ENCODE measurements at regions not wholly inside any gene's neighbourhood (a gene's known extent, or its start where the extent isn't known, plus 50 kb on each side); places are given as distances from the start of the nearest gene placed in this dataset.

GRCh38 chr5:137566118-137566541 lies 67.0 kb upstream of the SPOCK1 start (continued):
- TF ChIP-seq MXD4 (CRISPR knock-in tag; IDR thresholded peaks at IDR 0.05; ENCODE audit: borderline replicate concordance) (no peak), MYBL2 (CRISPR knock-in tag; IDR thresholded peaks at IDR 0.05) (no peak), RELA (CRISPR knock-in tag; IDR thresholded peaks at IDR 0.05; ENCODE audit: borderline replicate concordance) (no peak), CREM (CRISPR knock-in tag; IDR thresholded peaks at IDR 0.05) (no peak), SOX15 (CRISPR knock-in tag; IDR thresholded peaks at IDR 0.05) (no peak)
- TF ChIP-seq, protein P1, sequence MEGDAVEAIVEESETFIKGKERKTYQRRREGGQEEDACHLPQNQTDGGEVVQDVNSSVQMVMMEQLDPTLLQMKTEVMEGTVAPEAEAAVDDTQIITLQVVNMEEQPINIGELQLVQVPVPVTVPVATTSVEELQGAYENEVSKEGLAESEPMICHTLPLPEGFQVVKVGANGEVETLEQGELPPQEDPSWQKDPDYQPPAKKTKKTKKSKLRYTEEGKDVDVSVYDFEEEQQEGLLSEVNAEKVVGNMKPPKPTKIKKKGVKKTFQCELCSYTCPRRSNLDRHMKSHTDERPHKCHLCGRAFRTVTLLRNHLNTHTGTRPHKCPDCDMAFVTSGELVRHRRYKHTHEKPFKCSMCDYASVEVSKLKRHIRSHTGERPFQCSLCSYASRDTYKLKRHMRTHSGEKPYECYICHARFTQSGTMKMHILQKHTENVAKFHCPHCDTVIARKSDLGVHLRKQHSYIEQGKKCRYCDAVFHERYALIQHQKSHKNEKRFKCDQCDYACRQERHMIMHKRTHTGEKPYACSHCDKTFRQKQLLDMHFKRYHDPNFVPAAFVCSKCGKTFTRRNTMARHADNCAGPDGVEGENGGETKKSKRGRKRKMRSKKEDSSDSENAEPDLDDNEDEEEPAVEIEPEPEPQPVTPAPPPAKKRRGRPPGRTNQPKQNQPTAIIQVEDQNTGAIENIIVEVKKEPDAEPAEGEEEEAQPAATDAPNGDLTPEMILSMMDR (IDR thresholded peaks at IDR 0.05) = no peak

DNA sequence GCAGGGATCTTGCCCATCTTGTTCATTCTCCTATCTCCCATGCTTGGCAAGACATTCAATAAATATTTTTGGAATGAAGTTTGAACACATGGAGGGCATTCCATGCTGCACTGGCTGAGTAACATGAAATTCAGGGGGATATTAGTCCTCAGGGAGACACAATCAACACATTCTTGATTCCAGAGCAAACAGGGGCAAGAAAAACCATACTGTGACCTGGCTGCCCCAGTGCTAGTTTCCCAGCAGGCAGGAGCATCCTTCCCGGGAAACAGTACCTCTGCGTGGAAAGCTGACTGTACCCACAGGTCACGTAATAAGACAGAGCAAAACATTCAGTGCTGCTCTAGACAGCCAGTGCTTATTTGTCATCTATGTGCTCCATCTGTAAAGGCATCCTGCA lies 66.3 kb upstream of the SPOCK1 start:
- H3K4me1 Mint-ChIP-seq = peaks cover 6% of the 10 kb centered on the region; the same call in 1 of the 2 replicates
- TF ChIP-seq MYBL2 (CRISPR knock-in tag; IDR thresholded peaks at IDR 0.05) (no peak), ZNF396 (CRISPR knock-in tag; IDR thresholded peaks at IDR 0.05; ENCODE audit: borderline replicate concordance) (no peak), ZSCAN18 (CRISPR knock-in tag; IDR thresholded peaks at IDR 0.05) (no peak), EMX1 (CRISPR knock-in tag; IDR thresholded peaks at IDR 0.05) (no peak), RELA (CRISPR knock-in tag; IDR thresholded peaks at IDR 0.05; ENCODE audit: borderline replicate concordance) (no peak), FOXJ3 (CRISPR knock-in tag; IDR thresholded peaks at IDR 0.05; ENCODE audit: borderline replicate concordance) (no peak), ATF3 (CRISPR knock-in tag; conservative IDR thresholded peaks at IDR 0.05) (no peak), GRHL2 (CRISPR knock-in tag; IDR thresholded peaks at IDR 0.05; ENCODE audit: insufficient replicate concordance, severe bottlenecking) (no peak), ZNF425 (CRISPR knock-in tag; conservative IDR thresholded peaks at IDR 0.05) (no peak), SOX15 (CRISPR knock-in tag; IDR thresholded peaks at IDR 0.05) (no peak), ZNF281 (CRISPR knock-in tag; IDR thresholded peaks at IDR 0.05) (no peak), ZBTB21 (CRISPR knock-in tag; IDR thresholded peaks at IDR 0.05; ENCODE audit: borderline replicate concordance) (no peak), ZNF219 (CRISPR knock-in tag; IDR thresholded peaks at IDR 0.05; ENCODE audit: borderline replicate concordance) (no peak), ETV6 (CRISPR knock-in tag; IDR thresholded peaks at IDR 0.05) (no peak), ATF1 (CRISPR knock-in tag; IDR thresholded peaks at IDR 0.05) (no peak), ZNF138 (CRISPR knock-in tag; conservative IDR thresholded peaks at IDR 0.05) (no peak), ZNF263 (CRISPR knock-in tag; IDR thresholded peaks at IDR 0.05; ENCODE audit: low read depth) (no peak), TEAD1 (CRISPR knock-in tag; IDR thresholded peaks at IDR 0.05) (no peak)
- TF ChIP-seq, protein P2, sequence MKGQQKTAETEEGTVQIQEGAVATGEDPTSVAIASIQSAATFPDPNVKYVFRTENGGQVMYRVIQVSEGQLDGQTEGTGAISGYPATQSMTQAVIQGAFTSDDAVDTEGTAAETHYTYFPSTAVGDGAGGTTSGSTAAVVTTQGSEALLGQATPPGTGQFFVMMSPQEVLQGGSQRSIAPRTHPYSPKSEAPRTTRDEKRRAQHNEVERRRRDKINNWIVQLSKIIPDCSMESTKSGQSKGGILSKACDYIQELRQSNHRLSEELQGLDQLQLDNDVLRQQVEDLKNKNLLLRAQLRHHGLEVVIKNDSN (CRISPR knock-in tag; IDR thresholded peaks at IDR 0.05) = no peak
- TF ChIP-seq, protein P3, sequence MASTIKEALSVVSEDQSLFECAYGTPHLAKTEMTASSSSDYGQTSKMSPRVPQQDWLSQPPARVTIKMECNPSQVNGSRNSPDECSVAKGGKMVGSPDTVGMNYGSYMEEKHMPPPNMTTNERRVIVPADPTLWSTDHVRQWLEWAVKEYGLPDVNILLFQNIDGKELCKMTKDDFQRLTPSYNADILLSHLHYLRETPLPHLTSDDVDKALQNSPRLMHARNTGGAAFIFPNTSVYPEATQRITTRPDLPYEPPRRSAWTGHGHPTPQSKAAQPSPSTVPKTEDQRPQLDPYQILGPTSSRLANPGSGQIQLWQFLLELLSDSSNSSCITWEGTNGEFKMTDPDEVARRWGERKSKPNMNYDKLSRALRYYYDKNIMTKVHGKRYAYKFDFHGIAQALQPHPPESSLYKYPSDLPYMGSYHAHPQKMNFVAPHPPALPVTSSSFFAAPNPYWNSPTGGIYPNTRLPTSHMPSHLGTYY (CRISPR knock-in tag; IDR thresholded peaks at IDR 0.05) = no peak
- H3K4me3 Mint-ChIP-seq = no peak overlapping the region
- H3K36me3 Mint-ChIP-seq = no peaks in the 10 kb centered on the region
- POLR2A ChIA-PET = no interaction called here
- peaks cover 4% of the 10 kb centered on the region; the same call in 1 of the 2 replicates for H3K9me3 Mint-ChIP-seq
- H3K27ac Mint-ChIP-seq = no peak overlapping the region
- no peak for ATAC-seq
- DNase-seq (ENCODE audit: low spot score) = no peak
- H3K27me3 Mint-ChIP-seq (ENCODE audit: low read depth) = no peaks in the 10 kb centered on the region; the same call in 1 of the 2 replicates
- CTCF ChIA-PET = no interaction called here

Data from WTC11 (cell line).